BE2C (cell line): ENCODE measurements at regions not wholly inside any gene's neighbourhood (a gene's known extent, or its start where the extent isn't known, plus 50 kb on each side); places are given as distances from the start of the nearest gene placed in this dataset.

ENCODE experiments used
- DNase-seq: peaks from one replicate; pipeline ENCODE4 v3.0.0-alpha.2; 2020
- H3K27me3 ChIP-seq: fragments of 250-450 bp; sonication (Bioruptor Pico); 2 replicates; pipeline ENCODE4 v1.5.1; 2020; ENCODE audit warnings: mild to moderate bottlenecking
- H3K36me3 ChIP-seq: fragments of 250-450 bp; sonication (Bioruptor Pico); 2 replicates; pipeline ENCODE4 v1.5.1; 2020; ENCODE audit warnings: mild to moderate bottlenecking
- H3K4me1 ChIP-seq: fragments of 250-450 bp; sonication (Bioruptor Pico); 2 replicates; pipeline ENCODE4 v1.5.1; 2020
- H3K4me3 ChIP-seq: 2 replicates; pipeline ENCODE4 v1.5.1; 2011; ENCODE audit warnings: low read depth, low read length
- H3K9me3 ChIP-seq: fragments of 250-450 bp; sonication (Bioruptor Pico); 2 replicates; pipeline ENCODE4 v1.5.1; 2020
- TF ChIP-seq, protein P1 (sequence below): IDR thresholded peaks from 2 replicates; pipeline ENCODE4 v1.5.1; 2012; ENCODE audit warnings: mild to moderate bottlenecking, low read depth, low read length

- TF ChIP-seq, protein P1, sequence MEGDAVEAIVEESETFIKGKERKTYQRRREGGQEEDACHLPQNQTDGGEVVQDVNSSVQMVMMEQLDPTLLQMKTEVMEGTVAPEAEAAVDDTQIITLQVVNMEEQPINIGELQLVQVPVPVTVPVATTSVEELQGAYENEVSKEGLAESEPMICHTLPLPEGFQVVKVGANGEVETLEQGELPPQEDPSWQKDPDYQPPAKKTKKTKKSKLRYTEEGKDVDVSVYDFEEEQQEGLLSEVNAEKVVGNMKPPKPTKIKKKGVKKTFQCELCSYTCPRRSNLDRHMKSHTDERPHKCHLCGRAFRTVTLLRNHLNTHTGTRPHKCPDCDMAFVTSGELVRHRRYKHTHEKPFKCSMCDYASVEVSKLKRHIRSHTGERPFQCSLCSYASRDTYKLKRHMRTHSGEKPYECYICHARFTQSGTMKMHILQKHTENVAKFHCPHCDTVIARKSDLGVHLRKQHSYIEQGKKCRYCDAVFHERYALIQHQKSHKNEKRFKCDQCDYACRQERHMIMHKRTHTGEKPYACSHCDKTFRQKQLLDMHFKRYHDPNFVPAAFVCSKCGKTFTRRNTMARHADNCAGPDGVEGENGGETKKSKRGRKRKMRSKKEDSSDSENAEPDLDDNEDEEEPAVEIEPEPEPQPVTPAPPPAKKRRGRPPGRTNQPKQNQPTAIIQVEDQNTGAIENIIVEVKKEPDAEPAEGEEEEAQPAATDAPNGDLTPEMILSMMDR, result no peak
- no peaks in the 10 kb centered on the region for H3K9me3 ChIP-seq
- H3K4me3 ChIP-seq, result no peak overlapping the region
- H3K4me1 ChIP-seq, result no peaks in the 10 kb centered on the region
- H3K36me3 ChIP-seq, result no peaks in the 10 kb centered on the region
- no peak for DNase-seq
- H3K27me3 ChIP-seq, result no peaks in the 10 kb centered on the region
Observed at GRCh38 chr14:84789012-84789411, 740.9 kb upstream of the FLRT2 start.

DNA sequence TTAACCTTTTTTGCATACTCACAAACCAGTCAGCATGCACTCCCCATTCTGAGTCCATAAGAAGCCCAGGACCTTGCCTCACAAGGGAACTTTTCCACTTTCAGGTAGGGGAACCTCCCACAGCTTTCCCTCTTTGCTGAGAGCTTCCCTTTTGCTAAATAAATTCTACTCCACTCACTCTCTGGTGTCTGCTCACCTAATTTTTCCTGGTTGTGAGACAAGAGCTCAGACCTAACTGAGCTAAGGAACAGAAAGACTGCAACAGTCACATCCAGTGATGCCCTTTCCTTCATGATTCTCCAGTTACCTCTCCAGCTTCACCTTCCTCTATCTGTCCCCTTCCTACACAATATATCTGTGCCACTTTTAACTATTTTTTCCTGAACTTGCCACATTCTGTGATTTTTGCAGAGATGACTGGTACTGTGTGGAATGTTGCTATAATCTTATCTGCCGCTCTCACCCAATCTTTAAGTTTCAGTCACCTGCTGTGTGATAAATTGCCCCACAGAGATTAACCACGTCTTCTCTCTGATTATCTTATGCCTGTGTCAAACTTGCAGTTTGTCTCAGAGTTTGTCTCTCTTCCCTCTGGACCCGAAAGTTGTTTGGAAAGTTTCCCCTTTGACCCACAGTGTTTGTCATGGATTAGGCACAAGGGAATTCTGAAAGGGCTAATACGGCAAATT lies 737.1 kb upstream of the FLRT2 start:
- Histone ChIP-seq H3K9me3 (no peaks in the 10 kb centered on the region), H3K4me3 (no peak overlapping the region), H3K27me3 (no peaks in the 10 kb centered on the region), H3K36me3 (no peaks in the 10 kb centered on the region), H3K4me1 (no peaks in the 10 kb centered on the region)
- DNase-seq, result no peak
- TF ChIP-seq, protein P1, result no peak

DNA sequence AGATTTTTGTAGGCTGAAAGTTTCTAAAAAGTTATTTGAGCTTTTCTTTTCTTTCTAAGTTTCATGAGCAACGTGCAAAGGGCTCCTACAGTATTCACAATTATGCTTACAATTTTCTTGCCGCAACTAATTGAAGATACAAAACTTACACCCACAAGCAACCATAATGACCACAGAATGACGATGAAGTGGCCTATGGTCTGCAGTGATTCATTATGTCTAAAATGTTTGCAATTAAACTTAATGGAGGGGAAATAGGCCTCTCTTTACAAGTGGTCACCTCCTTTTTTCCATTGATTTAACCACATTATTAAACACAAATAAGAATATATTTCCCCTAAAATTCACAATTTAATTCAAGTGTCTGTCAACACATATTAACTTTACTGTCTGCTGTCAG lies 732.6 kb upstream of the FLRT2 start:
- no peak overlapping the region for H3K4me3 ChIP-seq
- TF ChIP-seq, protein P1, result no peak

GRCh38 chr14:84804468-84804867 lies 725.5 kb upstream of the FLRT2 start:
- Histone ChIP-seq H3K9me3 (no peaks in the 10 kb centered on the region), H3K4me3 (no peak overlapping the region), H3K27me3 (no peaks in the 10 kb centered on the region), H3K36me3 (no peaks in the 10 kb centered on the region), H3K4me1 (no peaks in the 10 kb centered on the region)
- DNase-seq, result no peak
- TF ChIP-seq, protein P1, result no peak

More for the DNA sequence above, 732.6 kb upstream of the FLRT2 start:
- Histone ChIP-seq H3K9me3 (no peaks in the 10 kb centered on the region), H3K4me1 (no peaks in the 10 kb centered on the region), H3K36me3 (no peaks in the 10 kb centered on the region), H3K27me3 (no peaks in the 10 kb centered on the region)
- no peak for DNase-seq

DNA sequence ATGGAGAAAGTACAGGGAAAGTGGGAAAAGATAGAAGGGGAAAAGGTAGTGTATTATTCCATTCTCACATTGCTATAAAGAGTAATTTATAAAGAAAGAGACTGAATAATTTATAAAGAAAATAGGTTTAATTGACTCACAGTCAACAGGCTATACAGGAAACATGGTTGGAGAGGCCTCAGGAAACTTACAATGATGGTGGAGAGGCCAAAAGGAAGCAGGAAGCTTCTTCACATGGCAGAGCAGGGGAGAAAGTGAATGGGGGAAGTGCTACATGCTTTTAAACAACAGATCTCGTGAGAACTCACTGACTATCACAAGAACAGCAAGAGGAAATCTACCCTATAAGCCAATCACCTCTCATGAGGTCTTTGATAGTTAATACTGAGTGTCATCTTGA lies 725.0 kb upstream of the FLRT2 start:
- Histone ChIP-seq H3K4me1 (no peaks in the 10 kb centered on the region), H3K27me3 (no peaks in the 10 kb centered on the region), H3K9me3 (no peaks in the 10 kb centered on the region), H3K4me3 (no peak overlapping the region), H3K36me3 (no peaks in the 10 kb centered on the region)
- no peak for DNase-seq
- TF ChIP-seq, protein P1, result no peak

GRCh38 chr14:84806181-84806580 lies 723.8 kb upstream of the FLRT2 start:
- Histone ChIP-seq H3K27me3 (no peaks in the 10 kb centered on the region), H3K36me3 (no peaks in the 10 kb centered on the region), H3K4me1 (no peaks in the 10 kb centered on the region), H3K4me3 (no peak overlapping the region), H3K9me3 (no peaks in the 10 kb centered on the region)
- TF ChIP-seq, protein P1, result no peak
- DNase-seq, result no peak
